ENCODE measurements at regions not wholly inside any gene's neighbourhood (a gene's known extent, or its start where the extent isn't known, plus 50 kb on each side); places are given as distances from the start of the nearest gene placed in this dataset.

- TF ChIP-seq POLR2A (IDR thresholded peaks at IDR 0.05; ENCODE audit: borderline replicate concordance, extremely low read depth, insufficient read depth, insufficient read length) (no peak), EZH2phosphoT487 (IDR thresholded peaks at IDR 0.05; ENCODE audit: borderline replicate concordance) (no peak), YY1 (IDR thresholded peaks at IDR 0.05; ENCODE audit: extremely low read depth, insufficient replicate concordance, low read depth, low read length) (no peak)
These were observed 368.2 kb upstream of the ARHGEF26 start for GRCh38 chr3:153753035-153753434.

Data from HCT116 (cell line).